GM12874 (cell line): ENCODE measurements at regions not wholly inside any gene's neighbourhood (a gene's known extent, or its start where the extent isn't known, plus 50 kb on each side); places are given as distances from the start of the nearest gene placed in this dataset.

ENCODE experiments used
- CTCF ChIP-seq: IDR thresholded peaks from 2 replicates; pipeline ENCODE4 v1.5.1; 2011; ENCODE audit warnings: low read depth, mild to moderate bottlenecking, control low read depth, low read length, moderate library complexity; ENCODE audit not compliant: insufficient read depth

GRCh38 chr12:76152181-76152807, 67.8 kb upstream of the NAP1L1 start:
- TF ChIP-seq CTCF: no peak

GRCh38 chr12:76144245-76144549, 59.7 kb upstream of the NAP1L1 start:
- no peak for TF ChIP-seq CTCF

GRCh38 chr12:76143343-76144244, 59.1 kb upstream of the NAP1L1 start:
- TF ChIP-seq CTCF: no peak

- no peak for TF ChIP-seq CTCF
Observed at GRCh38 chr12:76142305-76142704, 57.8 kb upstream of the NAP1L1 start.

GRCh38 chr12:76138656-76139055, 54.2 kb upstream of the NAP1L1 start:
- TF ChIP-seq CTCF: no peak

- no peak for TF ChIP-seq CTCF
Observed at GRCh38 chr12:76137606-76138005, 53.1 kb upstream of the NAP1L1 start.

GRCh38 chr12:76135456-76135855, 51.0 kb upstream of the NAP1L1 start:
- no peak for TF ChIP-seq CTCF
